Heart left ventricle (tissue), 16 donors: ENCODE measurements at regions not wholly inside any gene's neighbourhood (a gene's known extent, or its start where the extent isn't known, plus 50 kb on each side); places are given as distances from the start of the nearest gene placed in this dataset.

ENCODE experiments used
- ATAC-seq, 4 donors: fragments of 200-7000 bp; cut with Tn5 transposase; one replicate each; pipeline ENCODE4 v1.9.1; 2020 to 2022; ENCODE audit warnings: moderate library complexity in 4 of 4, mild to moderate bottlenecking in 3 of 4, moderate number of reproducible peaks in 1 of 4
- DNase-seq, 5 donors: peaks; one replicate each; pipeline ENCODE4 v3.0.0-alpha.2; 2020
- H3K27ac ChIP-seq, 12 donors: fragments of 200-600 bp; sonication (generic) in 4 of 12; one replicate each; pipeline versions ENCODE4 v1.5.0 to v1.8.0; 2016 to 2022; ENCODE audit warnings: mild to moderate bottlenecking in 2 of 12
- H3K27me3 ChIP-seq, 9 donors: fragments of 200-600 bp; sonication (generic) in 2 of 9; one replicate each; pipeline versions ENCODE4 v1.5.1 to v1.8.0; 2016 to 2022; ENCODE audit warnings: mild to moderate bottlenecking in 3 of 9
- H3K36me3 ChIP-seq, 9 donors: fragments of 200-600 bp; sonication (generic) in 2 of 9; one replicate each; pipeline versions ENCODE4 v1.5.0 to v1.8.0; 2018 to 2022; ENCODE audit warnings: mild to moderate bottlenecking in 2 of 9
- H3K4me1 ChIP-seq, 12 donors: fragments of 200-600 bp; sonication (generic) in 4 of 12; one replicate each; pipeline versions ENCODE4 v1.5.0 to v1.8.0; 2016 to 2022; ENCODE audit warnings: mild to moderate bottlenecking in 3 of 12
- H3K4me3 ChIP-seq, 12 donors: fragments of 200-600 bp; sonication (generic) in 4 of 12; one replicate each; pipeline versions ENCODE4 v1.5.0 to v1.8.0; 2017 to 2022; ENCODE audit warnings: mild to moderate bottlenecking in 9 of 12, moderate library complexity in 4 of 12
- H3K9me3 ChIP-seq, 12 donors: fragments of 200-600 bp; sonication (generic) in 4 of 12; one replicate each; pipeline versions ENCODE4 v1.5.0 to v1.8.0; 2016 to 2022; ENCODE audit warnings: mild to moderate bottlenecking in 1 of 12
- POLR2A ChIP-seq, 2 donors: fragments of 450-650 bp; IDR thresholded peaks; one replicate each; pipeline ENCODE4 v1.6.1; 2017; ENCODE audit warnings: antibody characterized with exemption in 2 of 2, mild to moderate bottlenecking in 2 of 2, moderate library complexity in 2 of 2
- WGBS, 4 donors: extraction: QIAGEN DNeasy Blood & Tissue Kit in 2 of 4; methylation state at CpG; one replicate each; pipeline versions ENCODE4 v1.1.5 to v1.1.7; 2013 to 2018; 5-methylcytosine and 5-hydroxymethylcytosine counted together
- intact Hi-C, 10 donors: fragments of 100-400 bp; cut with DNase I; formaldehyde crosslinking; loops; one replicate each; pipeline versions ENCODE4 v1.11.1 to v1.14.2; 2022
- TF ChIP-seq, protein P1 (sequence below), 12 donors: fragments of 200-600 bp; sonication (generic) in 4 of 12; IDR thresholded peaks; one replicate each; pipeline versions ENCODE4 v1.5.0 to v1.8.0; 2018 to 2022; ENCODE audit warnings: antibody characterized with exemption in 12 of 12, mild to moderate bottlenecking in 5 of 12
- donor health status: ischemic (EF 13 %, LVEDD 7.1; RV severe dilation, severe dysfunction).
- donor health status: healthy with polysubstance abuse.
- donor health status: DM: no; HTN: yes; CAD: no.
- donor health status: DM: no; HTN: no; CAD: no.
- donor health status: ischemic (EF 25% LVEDD 6.9; RV normal size, moderate dysfunction).
- donor health status: ischemic (EF 25% LVEDD 5.7; RV mildly dilated, moderate dysfunction).
- donor health status: healthy.
- donor health status: DM: yes; HTN: yes; CAD: no.
- donor health status: ischemic (EF 35%, LVEDD 5.7; RV mildly dilated, moderate dysfunction).
- donor health status: nonischemic (EF 11% LVEDD 7.7; RV severe dilation, severe dysfunction).
- donor health status: DM: yes; HTN: yes; CAD: no.
- donor health status: PGD.
- donor health status: ischemic (EF 29% LVEDD 5.4; RV normal size, mild dysfunction).
- donor health status: nonischemic (EF 23%, LVEDD 6.1; RV moderate dilation, normal function).

DNA sequence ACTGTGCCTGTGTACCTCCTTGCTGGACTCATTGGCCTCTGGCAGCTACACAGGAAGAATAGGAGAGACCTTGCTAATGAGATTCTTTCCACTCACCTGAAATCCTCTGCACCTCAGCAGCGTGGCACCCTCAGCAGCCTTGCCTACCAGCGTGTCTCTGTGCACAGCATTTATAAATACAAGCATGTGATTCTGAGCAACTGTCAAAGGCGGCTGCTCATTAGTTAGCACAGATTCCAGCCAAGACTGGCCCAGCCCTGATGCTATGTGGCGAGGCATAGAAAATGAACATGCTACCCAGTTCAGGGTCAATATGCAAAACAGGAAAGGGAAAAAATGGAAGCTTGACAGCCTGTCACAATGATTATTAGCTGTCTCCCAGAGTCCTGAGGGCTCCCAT lies 298.0 kb downstream of the C4orf33 start:
- ATAC-seq (no peak), DNase-seq (no peak)
- WGBS, 4 donors: 71 to 87% (median 85%) methylated on average over 4 of the region's 4 CpGs
- Histone ChIP-seq H3K4me3 (no peak overlapping the region), H3K4me1 (no peaks in the 10 kb centered on the region), H3K27ac (no peak overlapping the region), H3K27me3 (no peaks in the 10 kb centered on the region), H3K9me3 (peaks cover 0 to 7% (median 0%) of the 10 kb centered on the region in 12 donors), H3K36me3 (no peaks in the 10 kb centered on the region)
- no peak for TF ChIP-seq POLR2A (IDR thresholded peaks at IDR 0.05)
- TF ChIP-seq, protein P1, sequence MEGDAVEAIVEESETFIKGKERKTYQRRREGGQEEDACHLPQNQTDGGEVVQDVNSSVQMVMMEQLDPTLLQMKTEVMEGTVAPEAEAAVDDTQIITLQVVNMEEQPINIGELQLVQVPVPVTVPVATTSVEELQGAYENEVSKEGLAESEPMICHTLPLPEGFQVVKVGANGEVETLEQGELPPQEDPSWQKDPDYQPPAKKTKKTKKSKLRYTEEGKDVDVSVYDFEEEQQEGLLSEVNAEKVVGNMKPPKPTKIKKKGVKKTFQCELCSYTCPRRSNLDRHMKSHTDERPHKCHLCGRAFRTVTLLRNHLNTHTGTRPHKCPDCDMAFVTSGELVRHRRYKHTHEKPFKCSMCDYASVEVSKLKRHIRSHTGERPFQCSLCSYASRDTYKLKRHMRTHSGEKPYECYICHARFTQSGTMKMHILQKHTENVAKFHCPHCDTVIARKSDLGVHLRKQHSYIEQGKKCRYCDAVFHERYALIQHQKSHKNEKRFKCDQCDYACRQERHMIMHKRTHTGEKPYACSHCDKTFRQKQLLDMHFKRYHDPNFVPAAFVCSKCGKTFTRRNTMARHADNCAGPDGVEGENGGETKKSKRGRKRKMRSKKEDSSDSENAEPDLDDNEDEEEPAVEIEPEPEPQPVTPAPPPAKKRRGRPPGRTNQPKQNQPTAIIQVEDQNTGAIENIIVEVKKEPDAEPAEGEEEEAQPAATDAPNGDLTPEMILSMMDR (IDR thresholded peaks at IDR 0.05): no peak
- intact Hi-C loops: no loop called here

DNA sequence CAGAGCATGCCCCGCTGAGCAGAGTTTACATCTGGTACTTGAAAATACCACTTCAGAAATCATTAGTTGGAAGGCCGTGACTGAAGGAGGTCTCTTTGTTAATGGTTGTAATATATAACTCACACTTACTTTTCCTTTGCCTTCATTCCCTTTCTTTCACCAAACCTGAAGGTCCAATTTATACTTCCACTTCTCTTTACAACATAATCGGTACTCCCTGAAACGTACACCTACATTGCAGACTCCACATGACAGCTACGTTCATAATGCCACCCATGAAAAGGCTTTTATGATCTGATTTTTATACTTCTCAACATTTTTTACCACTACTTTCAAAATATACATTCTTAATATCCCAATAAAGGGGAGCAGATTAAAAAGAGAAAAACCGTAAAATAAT lies 298.7 kb downstream of the C4orf33 start:
- no peak overlapping the region for H3K27ac ChIP-seq
- H3K27me3 ChIP-seq: no peaks in the 10 kb centered on the region
- H3K4me1 ChIP-seq: no peaks in the 10 kb centered on the region
- intact Hi-C loops: no loop called here
- WGBS, 4 donors: 84 to 87% (median 87%) methylated on average over 6 of the region's 6 CpGs
- ATAC-seq (no peak), DNase-seq (no peak)
- no peaks in the 10 kb centered on the region for H3K36me3 ChIP-seq
- no peak overlapping the region for H3K4me3 ChIP-seq
- TF ChIP-seq, protein P1 (IDR thresholded peaks at IDR 0.05): no peak
- TF ChIP-seq POLR2A (IDR thresholded peaks at IDR 0.05): no peak
- H3K9me3 ChIP-seq: peaks cover 0 to 12% (median 0%) of the 10 kb centered on the region in 12 donors

DNA sequence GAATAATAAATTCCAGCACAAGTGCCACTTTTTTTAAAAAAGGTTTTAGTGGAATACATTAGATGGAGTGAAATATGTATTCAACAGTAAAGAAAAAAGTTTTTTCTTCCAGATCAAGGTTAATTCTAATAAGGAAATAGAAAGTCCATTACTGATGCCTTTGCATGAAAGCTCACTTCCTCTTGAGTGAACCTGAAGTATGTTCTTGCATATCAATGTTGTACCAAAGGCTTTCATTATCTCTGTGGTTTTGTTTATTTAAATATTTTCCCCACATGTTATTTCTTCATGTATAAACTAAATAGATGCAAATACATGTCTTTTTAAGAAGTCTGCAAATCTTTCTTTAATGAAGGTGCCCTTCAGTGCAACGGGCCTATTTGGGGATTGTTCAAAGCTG lies 307.9 kb downstream of the C4orf33 start:
- Histone ChIP-seq H3K27me3 (no peaks in the 10 kb centered on the region), H3K4me1 (no peaks in the 10 kb centered on the region), H3K4me3 (no peak overlapping the region), H3K9me3 (peaks cover 0 to 12% (median 0%) of the 10 kb centered on the region in 12 donors), H3K27ac (no peak overlapping the region), H3K36me3 (no peaks in the 10 kb centered on the region)
- no peak for ATAC-seq
- intact Hi-C loops: no loop called here
- DNase-seq: no peak
- WGBS, 4 donors: 91 to 98% (median 95%) methylated on average over 1 of the region's 1 CpG
- TF ChIP-seq, protein P1 (IDR thresholded peaks at IDR 0.05): no peak
- no peak for TF ChIP-seq POLR2A (IDR thresholded peaks at IDR 0.05)

DNA sequence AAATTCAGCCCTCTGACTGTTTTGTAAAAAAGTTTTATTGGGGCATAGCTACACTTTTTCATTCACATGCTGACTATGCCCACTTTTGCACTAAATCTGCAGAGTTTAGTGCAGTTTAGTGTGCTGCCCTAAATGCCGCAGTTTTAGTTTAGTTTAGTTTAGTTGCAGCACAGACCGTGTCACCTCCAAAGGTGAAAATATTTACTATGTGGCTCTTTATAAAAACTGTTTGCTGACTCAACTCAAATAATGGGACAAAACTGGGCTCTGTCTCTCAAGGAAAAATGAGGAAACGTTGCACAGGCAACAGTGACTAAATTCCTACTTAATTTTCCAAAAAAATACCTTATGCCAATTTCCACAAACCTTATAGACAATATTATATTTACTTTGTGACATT lies 314.2 kb downstream of the C4orf33 start:
- DNase-seq: no peak
- no peaks in the 10 kb centered on the region for H3K36me3 ChIP-seq
- no peaks in the 10 kb centered on the region for H3K9me3 ChIP-seq
- intact Hi-C loops: no loop called here
- H3K27me3 ChIP-seq: no peaks in the 10 kb centered on the region
- no peak overlapping the region for H3K4me3 ChIP-seq
- TF ChIP-seq, protein P1 (IDR thresholded peaks at IDR 0.05): no peak
- no peak for TF ChIP-seq POLR2A (IDR thresholded peaks at IDR 0.05)
- no peak for ATAC-seq
- H3K4me1 ChIP-seq: no peaks in the 10 kb centered on the region
- H3K27ac ChIP-seq: no peak overlapping the region
- WGBS, 4 donors: 81 to 91% (median 84%) methylated on average over 3 of the region's 3 CpGs
